ENCODE measurements at regions not wholly inside any gene's neighbourhood (a gene's known extent, or its start where the extent isn't known, plus 50 kb on each side); places are given as distances from the start of the nearest gene placed in this dataset.
"Not testable (repeated sequence)": the region's sequence is repeated elsewhere in the genome, so short reads cannot be mapped to it uniquely, and the experiment has no call there.

DNA sequence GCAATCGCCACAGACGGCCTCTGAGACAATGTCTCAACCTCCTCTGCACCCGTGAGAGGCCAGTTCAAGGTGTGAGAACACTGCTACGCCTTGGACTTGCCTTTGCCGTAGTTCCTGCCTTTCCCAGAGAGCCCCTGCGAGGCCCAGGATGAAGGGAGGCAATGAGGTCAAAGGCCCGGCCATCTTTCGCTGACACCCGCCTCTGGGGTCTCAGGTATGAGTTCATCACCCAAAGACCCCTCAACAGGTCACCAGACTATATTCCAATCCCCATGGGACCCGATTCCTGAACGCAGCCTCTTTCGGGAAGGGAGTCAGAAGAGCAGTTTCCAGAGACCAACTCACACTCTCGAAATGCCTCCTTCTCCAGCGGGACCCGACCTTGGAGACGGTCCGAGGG is 573.5 kb downstream of the KCNJ18 start:
- DNase-seq (ENCODE audit: low spot score), result no peak
- in situ Hi-C loops (cut with MboI; ENCODE audit: low sequenced_read_pairs, unreplicated experiment), result no loop called here
- TF ChIP-seq, protein P1, sequence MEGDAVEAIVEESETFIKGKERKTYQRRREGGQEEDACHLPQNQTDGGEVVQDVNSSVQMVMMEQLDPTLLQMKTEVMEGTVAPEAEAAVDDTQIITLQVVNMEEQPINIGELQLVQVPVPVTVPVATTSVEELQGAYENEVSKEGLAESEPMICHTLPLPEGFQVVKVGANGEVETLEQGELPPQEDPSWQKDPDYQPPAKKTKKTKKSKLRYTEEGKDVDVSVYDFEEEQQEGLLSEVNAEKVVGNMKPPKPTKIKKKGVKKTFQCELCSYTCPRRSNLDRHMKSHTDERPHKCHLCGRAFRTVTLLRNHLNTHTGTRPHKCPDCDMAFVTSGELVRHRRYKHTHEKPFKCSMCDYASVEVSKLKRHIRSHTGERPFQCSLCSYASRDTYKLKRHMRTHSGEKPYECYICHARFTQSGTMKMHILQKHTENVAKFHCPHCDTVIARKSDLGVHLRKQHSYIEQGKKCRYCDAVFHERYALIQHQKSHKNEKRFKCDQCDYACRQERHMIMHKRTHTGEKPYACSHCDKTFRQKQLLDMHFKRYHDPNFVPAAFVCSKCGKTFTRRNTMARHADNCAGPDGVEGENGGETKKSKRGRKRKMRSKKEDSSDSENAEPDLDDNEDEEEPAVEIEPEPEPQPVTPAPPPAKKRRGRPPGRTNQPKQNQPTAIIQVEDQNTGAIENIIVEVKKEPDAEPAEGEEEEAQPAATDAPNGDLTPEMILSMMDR (IDR thresholded peaks at IDR 0.05; ENCODE audit: borderline replicate concordance, control extremely low read depth, extremely low read depth, insufficient read depth, missing control alignments), result no peak

DNA sequence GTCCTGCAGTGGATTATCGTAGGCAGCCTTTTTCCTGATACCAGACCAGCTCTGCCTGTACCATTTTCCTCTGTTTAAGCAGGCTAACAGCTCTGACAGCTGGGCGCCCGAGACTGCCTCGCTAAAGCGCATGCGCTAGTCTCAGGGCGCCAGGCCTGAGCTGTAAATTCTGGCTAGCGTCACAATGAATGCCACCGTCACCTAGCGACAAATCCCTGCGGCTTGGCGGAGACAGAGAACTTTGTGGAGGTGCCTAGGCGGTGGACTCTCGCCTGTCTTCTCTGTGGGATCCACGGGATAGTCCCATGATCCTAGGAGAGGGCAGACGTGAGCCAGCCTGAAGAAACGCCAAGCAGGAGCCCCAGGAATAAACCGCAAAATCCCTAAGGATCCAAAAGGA is 573.9 kb downstream of the KCNJ18 start:
- DNase-seq (ENCODE audit: low spot score), result no peak
- in situ Hi-C loops (cut with MboI; ENCODE audit: low sequenced_read_pairs, unreplicated experiment), result no loop called here
- TF ChIP-seq, protein P1 (IDR thresholded peaks at IDR 0.05; ENCODE audit: borderline replicate concordance, control extremely low read depth, extremely low read depth, insufficient read depth, missing control alignments), result no peak

DNA sequence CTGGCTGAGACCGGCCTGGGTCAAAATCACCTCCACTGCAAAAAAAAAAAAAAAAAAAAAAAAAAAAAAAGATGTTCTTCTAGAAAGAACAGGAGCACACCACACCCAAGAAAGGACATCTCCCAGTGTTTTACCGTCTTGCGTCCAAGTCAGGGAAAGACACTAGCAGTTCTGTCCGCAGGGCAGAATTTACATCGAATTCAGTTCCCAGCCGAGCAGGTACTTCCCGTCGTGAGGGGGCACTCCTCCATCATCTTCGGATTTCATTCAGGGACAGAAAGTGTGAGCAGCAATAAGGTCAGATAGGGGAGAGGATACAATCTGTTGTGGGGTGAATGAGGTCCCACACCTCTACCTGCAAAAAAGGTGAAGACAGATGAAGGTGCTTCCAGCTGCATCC is 574.7 kb downstream of the KCNJ18 start:
- TF ChIP-seq, protein P1 (IDR thresholded peaks at IDR 0.05; ENCODE audit: borderline replicate concordance, control extremely low read depth, extremely low read depth, insufficient read depth, missing control alignments), result no peak
- no peak for DNase-seq (ENCODE audit: low spot score)
- in situ Hi-C loops (cut with MboI; ENCODE audit: low sequenced_read_pairs, unreplicated experiment), result no loop called here

DNA sequence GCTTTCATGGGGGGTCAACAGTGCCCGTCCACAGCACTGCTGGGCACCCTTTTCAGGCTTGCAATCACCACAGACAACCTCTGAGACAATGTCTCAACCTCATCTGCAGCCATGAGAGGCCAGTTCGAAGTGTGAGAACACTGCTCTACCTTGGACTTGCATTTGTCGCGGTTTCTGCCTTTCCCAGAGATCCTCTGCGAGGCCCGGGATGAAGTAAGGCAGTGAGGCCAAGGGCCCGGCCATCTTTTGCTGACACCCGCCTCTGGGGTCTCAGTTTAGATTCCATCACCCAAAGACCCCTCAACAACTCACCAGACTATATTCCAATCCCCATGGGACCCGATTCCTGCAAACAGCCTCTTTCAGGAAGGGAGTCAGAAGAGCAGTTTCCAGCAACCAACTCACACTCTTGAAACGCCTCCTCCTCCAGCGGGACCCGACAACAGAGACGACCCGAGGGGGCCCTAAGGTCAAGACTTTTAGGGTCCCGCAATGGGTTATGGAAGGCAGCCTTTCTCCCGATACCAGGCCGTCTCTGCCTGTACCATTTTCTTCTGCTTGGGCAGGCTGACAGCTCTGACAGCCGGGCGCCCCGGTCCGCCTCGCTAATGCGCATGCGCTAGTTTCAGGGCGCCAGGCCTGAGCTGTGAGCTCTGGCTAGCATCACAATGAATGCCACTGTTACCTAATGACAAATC is 576.0 kb downstream of the KCNJ18 start:
- no peak for DNase-seq (ENCODE audit: low spot score)
- TF ChIP-seq, protein P1 (IDR thresholded peaks at IDR 0.05; ENCODE audit: borderline replicate concordance, control extremely low read depth, extremely low read depth, insufficient read depth, missing control alignments), result no peak
- in situ Hi-C loops (cut with MboI; ENCODE audit: low sequenced_read_pairs, unreplicated experiment), result no loop called here

DNA sequence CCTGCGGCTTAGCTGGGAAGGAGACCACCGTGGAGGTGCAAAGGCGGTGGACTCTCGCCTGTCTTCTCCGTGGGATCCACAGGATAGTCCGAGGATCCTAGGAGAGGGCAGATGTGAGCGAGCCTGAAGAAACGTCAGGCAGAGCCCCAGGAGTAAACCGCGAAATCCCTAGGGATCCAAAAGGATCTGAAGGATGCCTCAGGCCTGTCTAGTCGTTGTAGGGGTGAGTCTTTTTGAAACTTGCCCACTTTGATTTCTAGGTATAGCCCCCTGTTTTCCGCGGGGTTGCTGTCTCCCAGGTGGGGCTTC is 576.5 kb downstream of the KCNJ18 start:
- DNase-seq (ENCODE audit: low spot score), result no peak
- TF ChIP-seq, protein P1 (IDR thresholded peaks at IDR 0.05; ENCODE audit: borderline replicate concordance, control extremely low read depth, extremely low read depth, insufficient read depth, missing control alignments), result no peak
- in situ Hi-C loops (cut with MboI; ENCODE audit: low sequenced_read_pairs, unreplicated experiment), result no loop called here

DNA sequence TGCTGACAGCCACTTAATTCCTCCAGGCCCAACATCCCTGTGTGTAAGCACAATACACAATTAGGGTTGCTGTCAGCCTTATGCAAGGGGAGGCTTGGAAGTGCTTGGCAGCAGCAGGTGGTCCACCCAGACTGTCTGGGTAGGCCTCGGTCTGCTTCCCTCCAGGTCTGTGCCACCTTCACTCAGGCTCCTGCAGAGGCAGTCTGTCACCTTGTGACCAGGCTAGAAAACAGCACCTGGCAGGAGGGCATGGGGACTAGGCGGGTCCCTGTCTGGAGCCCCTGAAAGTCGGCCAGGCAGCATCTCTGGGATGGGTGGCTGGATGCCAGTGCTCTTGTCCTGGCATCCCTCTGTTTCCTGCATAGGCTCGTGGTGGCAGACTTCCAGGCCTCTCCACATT is 578.1 kb downstream of the KCNJ18 start:
- TF ChIP-seq, protein P1 (IDR thresholded peaks at IDR 0.05; ENCODE audit: borderline replicate concordance, control extremely low read depth, extremely low read depth, insufficient read depth, missing control alignments), result no peak
- no peak for DNase-seq (ENCODE audit: low spot score)
- in situ Hi-C loops (cut with MboI; ENCODE audit: low sequenced_read_pairs, unreplicated experiment), result no loop called here

DNA sequence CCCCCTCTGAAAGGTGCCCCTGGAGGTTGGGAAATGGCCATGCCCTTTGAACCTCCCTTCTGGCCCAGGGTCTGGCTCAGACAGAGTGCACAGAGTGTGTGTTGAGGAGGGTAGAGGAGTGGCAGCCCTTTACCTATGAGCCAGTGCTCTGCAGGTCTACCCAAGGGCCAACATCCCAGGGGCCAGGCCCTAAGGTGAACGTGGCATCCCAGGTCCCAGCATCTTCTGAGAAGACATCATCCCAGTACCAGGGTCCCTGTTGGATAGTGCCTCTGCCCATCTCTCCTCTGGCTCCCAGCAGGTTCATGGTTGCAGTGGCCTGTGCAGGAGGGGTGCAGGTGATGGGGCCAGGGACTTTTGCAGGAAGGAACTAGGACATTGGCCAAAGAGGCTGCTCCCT is 578.5 kb downstream of the KCNJ18 start:
- in situ Hi-C loops (cut with MboI; ENCODE audit: low sequenced_read_pairs, unreplicated experiment); DNase-seq (ENCODE audit: low spot score): not testable (repeated sequence)
